ENCODE measurements at regions not wholly inside any gene's neighbourhood (a gene's known extent, or its start where the extent isn't known, plus 50 kb on each side); places are given as distances from the start of the nearest gene placed in this dataset.

GRCh38 chr16:52367821-52368220, 179.1 kb downstream of the TOX3 start:
- no peak for FAIRE-seq

GRCh38 chr16:52366983-52367382, 180.0 kb downstream of the TOX3 start:
- TF ChIP-seq FOS (IDR thresholded peaks at IDR 0.05; ENCODE audit: borderline replicate concordance, insufficient read depth, low read length) (no peak), MAX (IDR thresholded peaks at IDR 0.05; ENCODE audit: insufficient read depth, insufficient read length) (no peak), GATA2 (IDR thresholded peaks at IDR 0.05; ENCODE audit: insufficient read depth, insufficient read length, low read depth, low read length) (no peak), CTCF (IDR thresholded peaks at IDR 0.05; ENCODE audit: extremely low read depth in 1 of 2, insufficient read depth in 1 of 2, low read depth in 1 of 2, low read length in 2 of 2) (no peak), POLR2AphosphoS5 (IDR thresholded peaks at IDR 0.05; ENCODE audit: insufficient read depth, low read depth, low read length) (no peak), EZH2 (IDR thresholded peaks at IDR 0.05; ENCODE audit: borderline replicate concordance, low read depth, low read length, severe bottlenecking) (no peak), MYC (IDR thresholded peaks at IDR 0.05; ENCODE audit: low read depth, low read length) (no peak), POLR2A (IDR thresholded peaks at IDR 0.05; ENCODE audit: low read depth, low read length) (no peak), JUN (IDR thresholded peaks at IDR 0.05; ENCODE audit: borderline replicate concordance, insufficient read depth, insufficient read length, low read depth) (no peak)
- H3K9me3 ChIP-seq (replicated peaks; ENCODE audit: control insufficient read depth, insufficient read depth, low read length) = no peaks in the 10 kb centered on the region
- no peak overlapping the region for H2AFZ ChIP-seq (ENCODE audit: low read depth, low read length)
- H3K36me3 ChIP-seq (ENCODE audit: control insufficient read depth in 2 of 2, extremely low read depth in 1 of 2, insufficient read depth in 2 of 2, low read length in 2 of 2) = no peaks in the 10 kb centered on the region
- no peaks in the 10 kb centered on the region for H3K4me1 ChIP-seq (ENCODE audit: control insufficient read depth, extremely low read depth, insufficient read depth, low read length)
- intact Hi-C loops (cut with micrococcal nuclease) (no loop called here), dilution Hi-C loops (cut with MboI; ENCODE audit: extremely low pct_ligation_motif_present, low sequenced_read_pairs) (no loop called here)
- no peaks in the 10 kb centered on the region for H3K9me1 ChIP-seq (replicated peaks; ENCODE audit: control insufficient read depth, extremely low read depth, insufficient read depth, low read length)
- no peak for FAIRE-seq
- ChIA-PET POLR2A (no interaction called here), CTCF (no interaction called here)
- no peak overlapping the region for H3K27ac ChIP-seq (ENCODE audit: insufficient read depth, low read depth, low read length)
- H3K79me2 ChIP-seq (ENCODE audit: control insufficient read depth, insufficient read depth, low read length) = no peaks in the 10 kb centered on the region
- no TSS peak for BruUV-seq (replicated peaks)
- no peaks in the 10 kb centered on the region for H3K27me3 ChIP-seq (ENCODE audit: control insufficient read depth in 2 of 2, insufficient read depth in 2 of 2, low read length in 2 of 2)
- no peak overlapping the region for H3K4me3 ChIP-seq (replicated peaks in 1 of 3; ENCODE audit: insufficient read depth in 1 of 3, low read depth in 1 of 3, low read length in 3 of 3)
- H3K4me2 ChIP-seq (ENCODE audit: insufficient read depth, low read length) = no peak overlapping the region
- H3K9ac ChIP-seq (replicated peaks; ENCODE audit: extremely low read depth, insufficient read depth, low read length) = no peak overlapping the region
- no peaks in the 10 kb centered on the region for H4K20me1 ChIP-seq (replicated peaks; ENCODE audit: control insufficient read depth, extremely low read depth, insufficient read depth, low read length)
- no peak for DNase-seq (ENCODE audit: low read depth, low spot score)

More at GRCh38 chr16:52367821-52368220, 179.1 kb downstream of the TOX3 start:
- intact Hi-C loops (cut with micrococcal nuclease) (no loop called here), dilution Hi-C loops (cut with MboI; ENCODE audit: extremely low pct_ligation_motif_present, low sequenced_read_pairs) (no loop called here)
- TF ChIP-seq FOS (IDR thresholded peaks at IDR 0.05; ENCODE audit: borderline replicate concordance, insufficient read depth, low read length) = no peak
- TF ChIP-seq POLR2AphosphoS5 (IDR thresholded peaks at IDR 0.05; ENCODE audit: insufficient read depth, low read depth, low read length) = no peak
- TF ChIP-seq GATA2 (IDR thresholded peaks at IDR 0.05; ENCODE audit: insufficient read depth, insufficient read length, low read depth, low read length) = no peak
- no peak for TF ChIP-seq POLR2A (IDR thresholded peaks at IDR 0.05; ENCODE audit: low read depth, low read length)
- no peak for TF ChIP-seq JUN (IDR thresholded peaks at IDR 0.05; ENCODE audit: borderline replicate concordance, insufficient read depth, insufficient read length, low read depth)
- TF ChIP-seq MYC (IDR thresholded peaks at IDR 0.05; ENCODE audit: low read depth, low read length) = no peak
- Histone ChIP-seq H3K9ac (replicated peaks; ENCODE audit: extremely low read depth, insufficient read depth, low read length) (no peak overlapping the region), H3K9me3 (replicated peaks; ENCODE audit: control insufficient read depth, insufficient read depth, low read length) (peaks cover 2% of the 10 kb centered on the region), H3K4me2 (ENCODE audit: insufficient read depth, low read length) (no peak overlapping the region), H3K27me3 (ENCODE audit: control insufficient read depth in 2 of 2, insufficient read depth in 2 of 2, low read length in 2 of 2) (no peaks in the 10 kb centered on the region), H4K20me1 (replicated peaks; ENCODE audit: control insufficient read depth, extremely low read depth, insufficient read depth, low read length) (no peaks in the 10 kb centered on the region), H3K79me2 (ENCODE audit: control insufficient read depth, insufficient read depth, low read length) (no peaks in the 10 kb centered on the region), H3K4me3 (replicated peaks in 1 of 3; ENCODE audit: insufficient read depth in 1 of 3, low read depth in 1 of 3, low read length in 3 of 3) (no peak overlapping the region), H2AFZ (ENCODE audit: low read depth, low read length) (no peak overlapping the region), H3K36me3 (ENCODE audit: control insufficient read depth in 2 of 2, extremely low read depth in 1 of 2, insufficient read depth in 2 of 2, low read length in 2 of 2) (no peaks in the 10 kb centered on the region), H3K9me1 (replicated peaks; ENCODE audit: control insufficient read depth, extremely low read depth, insufficient read depth, low read length) (no peaks in the 10 kb centered on the region), H3K4me1 (ENCODE audit: control insufficient read depth, extremely low read depth, insufficient read depth, low read length) (no peaks in the 10 kb centered on the region), H3K27ac (ENCODE audit: insufficient read depth, low read depth, low read length) (no peak overlapping the region)
- POLR2A ChIA-PET = no interaction called here
- CTCF ChIA-PET = no interaction called here
- DNase-seq (ENCODE audit: low read depth, low spot score) = no peak
- no TSS peak for BruUV-seq (replicated peaks)

All from endothelial cell of umbilical vein (primary cell).